Peyer's patch (tissue), 4 donors: ENCODE measurements at regions not wholly inside any gene's neighbourhood (a gene's known extent, or its start where the extent isn't known, plus 50 kb on each side); places are given as distances from the start of the nearest gene placed in this dataset.
"Not testable (repeated sequence)": the region's sequence is repeated elsewhere in the genome, so short reads cannot be mapped to it uniquely, and the experiment has no call there.

Source experiments
- DNase-seq, 3 donors: peaks; one replicate each; pipeline ENCODE4 v3.0.0-alpha.2; 2017 to 2019
- H3K27ac ChIP-seq, 4 donors: fragments of 200-600 bp; sonication (generic); one replicate each; pipeline ENCODE4 v1.5.1; 2016 to 2019
- H3K27me3 ChIP-seq, 2 donors: fragments of 200-600 bp; sonication (generic); one replicate each; pipeline ENCODE4 v1.5.1; 2019
- H3K36me3 ChIP-seq, 3 donors: fragments of 200-600 bp; sonication (generic); one replicate each; pipeline ENCODE4 v1.5.1; 2016 to 2019
- H3K4me1 ChIP-seq, 4 donors: fragments of 200-600 bp; sonication (generic); one replicate each; pipeline ENCODE4 v1.5.1; 2016 to 2019
- H3K4me3 ChIP-seq, 4 donors: fragments of 200-600 bp; sonication (generic); 1 replicate in 3 of 4; 2 replicates in 1 of 4; pipeline ENCODE4 v1.5.1; 2016 to 2019; ENCODE audit warnings: mild to moderate bottlenecking in 1 of 4
- H3K9me3 ChIP-seq, 4 donors: fragments of 200-600 bp; sonication (generic); one replicate each; pipeline ENCODE4 v1.5.1; 2016 to 2019; ENCODE audit warnings: mild to moderate bottlenecking in 1 of 4
- CTCF ChIP-seq, 6 experiments: fragments of 450-650 bp in 4 of 6; fragments of 200-600 bp in 2 of 6; sonication (generic) in 1 of 6; IDR thresholded peaks; one replicate each; pipeline ENCODE4 v1.5.1; 2017 to 2019; ENCODE audit warnings: antibody characterized with exemption in 6 of 6, mild to moderate bottlenecking in 3 of 6, moderate library complexity in 1 of 6
- POLR2A ChIP-seq, 2 donors: fragments of 450-650 bp; IDR thresholded peaks; one replicate each; pipeline ENCODE4 v1.5.1; 2017; ENCODE audit warnings: antibody characterized with exemption in 2 of 2, mild to moderate bottlenecking in 2 of 2, moderate library complexity in 2 of 2

- TF ChIP-seq CTCF (IDR thresholded peaks at IDR 0.05) = no peak
- no peak for TF ChIP-seq POLR2A (IDR thresholded peaks at IDR 0.05)
- H3K4me3 ChIP-seq = no peak overlapping the region
- no peaks in the 10 kb centered on the region for H3K4me1 ChIP-seq
- DNase-seq = peak in 2 of 3 donors; percentile 11 to 27
- no peak overlapping the region for H3K27ac ChIP-seq
- H3K27me3 ChIP-seq = no peaks in the 10 kb centered on the region
- no peaks in the 10 kb centered on the region for H3K36me3 ChIP-seq
- H3K9me3 ChIP-seq = no peaks in the 10 kb centered on the region
These were observed 1341.5 kb downstream of the BRD1 start for GRCh38 chr22:48486134-48486532.

DNA sequence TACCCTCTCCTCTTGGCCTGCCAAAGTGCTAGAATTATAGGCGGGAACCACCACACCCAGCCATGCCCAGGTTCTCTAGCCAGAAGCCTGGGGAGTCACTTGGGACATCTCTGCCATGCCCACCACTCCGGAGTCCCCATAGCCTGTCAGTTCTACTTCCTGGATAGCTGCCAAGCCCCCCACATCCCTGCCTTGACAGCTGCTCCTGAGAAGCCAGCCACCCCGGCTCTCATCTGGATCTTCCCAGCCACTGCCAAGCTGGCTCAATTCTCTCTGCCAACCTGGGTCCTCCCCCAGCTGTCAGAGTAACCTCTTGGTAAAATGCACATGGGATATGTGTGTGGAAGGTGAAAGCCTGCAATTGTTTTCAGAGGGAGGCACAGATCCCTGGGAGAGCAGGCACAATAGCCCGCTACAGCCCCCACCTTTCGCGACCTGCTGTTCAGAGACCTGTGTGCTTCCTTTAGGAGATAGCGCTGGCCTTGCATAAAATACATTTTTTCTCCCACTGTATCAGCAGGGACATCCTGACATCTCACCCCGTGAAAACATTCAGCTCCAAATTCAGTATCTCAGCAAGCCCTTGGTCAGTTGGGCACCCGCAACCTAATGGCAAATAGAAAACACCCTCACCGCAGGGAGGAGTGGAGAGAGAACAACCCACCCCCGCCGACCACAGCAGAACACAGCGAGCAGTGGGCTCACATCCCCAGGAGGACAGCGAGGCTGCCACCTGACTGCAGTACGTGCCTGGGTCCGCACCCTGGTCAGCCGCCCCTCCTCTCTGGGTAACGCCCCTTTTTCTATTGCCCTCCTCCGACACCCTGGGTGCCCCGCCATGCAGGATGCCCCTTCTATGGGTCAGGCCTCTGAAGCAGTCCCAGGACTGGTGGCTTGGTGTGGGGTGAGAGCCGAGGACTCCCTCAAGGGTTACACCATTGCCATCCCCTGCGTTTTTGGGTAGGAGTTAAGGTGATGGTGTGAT is 1342.2 kb downstream of the BRD1 start:
- Histone ChIP-seq H3K27ac (no peak overlapping the region), H3K9me3 (no peaks in the 10 kb centered on the region), H3K4me3 (no peak overlapping the region), H3K4me1 (no peaks in the 10 kb centered on the region), H3K36me3 (no peaks in the 10 kb centered on the region), H3K27me3 (no peaks in the 10 kb centered on the region)
- peak in 2 of 3 donors; percentile 25 to 30 for DNase-seq
- TF ChIP-seq POLR2A (IDR thresholded peaks at IDR 0.05) (no peak), CTCF (IDR thresholded peaks at IDR 0.05) (no peak)

- H3K9me3 ChIP-seq = no peaks in the 10 kb centered on the region
- H3K36me3 ChIP-seq = no peaks in the 10 kb centered on the region
- TF ChIP-seq CTCF (IDR thresholded peaks at IDR 0.05) = no peak
- TF ChIP-seq POLR2A (IDR thresholded peaks at IDR 0.05) = no peak
- DNase-seq = peak in 2 of 3 donors; percentile 17 to 37
- H3K27ac ChIP-seq = no peak overlapping the region
- no peaks in the 10 kb centered on the region for H3K27me3 ChIP-seq
- H3K4me3 ChIP-seq = no peak overlapping the region
- H3K4me1 ChIP-seq = no peaks in the 10 kb centered on the region
These were observed 1343.7 kb downstream of the BRD1 start for GRCh38 chr22:48483764-48484528.

DNA sequence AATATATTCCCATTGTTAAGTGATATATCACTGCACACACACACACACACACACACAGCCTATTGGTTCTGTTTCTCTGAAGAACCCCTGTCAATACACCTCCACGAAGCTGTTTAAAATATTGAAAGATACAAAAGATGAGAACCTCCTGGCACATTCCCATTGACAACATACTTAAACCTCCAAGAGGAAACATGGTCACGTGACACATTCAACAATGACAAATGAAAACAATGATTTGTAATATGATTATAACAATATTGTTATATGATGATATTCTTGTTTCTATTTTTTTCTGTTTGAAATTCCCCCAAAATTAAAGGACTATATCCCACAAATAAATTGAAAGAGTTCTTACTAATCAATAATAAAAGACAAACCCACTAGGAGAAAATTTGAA is 1344.9 kb downstream of the BRD1 start:
- no peak for DNase-seq
- TF ChIP-seq CTCF (IDR thresholded peaks at IDR 0.05) = no peak
- no peak for TF ChIP-seq POLR2A (IDR thresholded peaks at IDR 0.05)
- Histone ChIP-seq H3K4me3 (no peak overlapping the region), H3K4me1 (no peaks in the 10 kb centered on the region), H3K27me3 (no peaks in the 10 kb centered on the region), H3K9me3 (no peaks in the 10 kb centered on the region), H3K36me3 (no peaks in the 10 kb centered on the region), H3K27ac (no peak overlapping the region)

- H3K27ac ChIP-seq, DNase-seq, H3K36me3 ChIP-seq, H3K4me3 ChIP-seq, H3K9me3 ChIP-seq, H3K27me3 ChIP-seq, H3K4me1 ChIP-seq: not testable (repeated sequence)
These were observed 1345.5 kb downstream of the BRD1 start for GRCh38 chr22:48482198-48482597.

GRCh38 chr22:48481748-48482147 is 1345.9 kb downstream of the BRD1 start:
- no peak for TF ChIP-seq POLR2A (IDR thresholded peaks at IDR 0.05)
- no peak for TF ChIP-seq CTCF (IDR thresholded peaks at IDR 0.05)
- H3K4me3 ChIP-seq = no peak overlapping the region
- no peak overlapping the region for H3K27ac ChIP-seq
- H3K36me3 ChIP-seq = no peaks in the 10 kb centered on the region
- H3K27me3 ChIP-seq = no peaks in the 10 kb centered on the region
- no peak for DNase-seq
- H3K9me3 ChIP-seq = no peaks in the 10 kb centered on the region
- no peaks in the 10 kb centered on the region for H3K4me1 ChIP-seq
